SK-N-SH (cell line): ENCODE measurements at regions not wholly inside any gene's neighbourhood (a gene's known extent, or its start where the extent isn't known, plus 50 kb on each side); places are given as distances from the start of the nearest gene placed in this dataset.
A peak's percentile ranks its signal among the peaks of the same experiment; 100 is the strongest.

ENCODE experiments used
- CTCF ChIA-PET: fragments of 300-600, 350-600 bp; formaldehyde crosslinking; extraction: SDS; loops from one replicate; lab custom pipeline; 2021; lab: Yijun Ruan, JAX
- POLR2A ChIA-PET: fragments of 350-600 bp; sonication (Branson Sonifier 250); formaldehyde crosslinking; extraction: SDS; loops from one replicate; lab custom pipeline; 2020; ENCODE audit warnings: antibody characterized with exemption, inconsistent platforms; lab: Yijun Ruan, JAX
- DNase-seq: peaks from one replicate; pipeline ENCODE4 v3.0.0; 2012
- H2AFZ ChIP-seq: fragments of 200-600 bp; sonication (generic); 2 replicates; pipeline ENCODE4 v1.8.1; 2016; ENCODE audit warnings: antibody characterized with exemption, mild to moderate bottlenecking, low read depth
- H3F3A ChIP-seq: fragments of 200-600 bp; sonication (generic); replicated peaks from 2 replicates; pipeline ENCODE3; 2016; ENCODE audit warnings: antibody characterized with exemption, mild to moderate bottlenecking; ENCODE audit not compliant: insufficient read depth
- H3K27ac ChIP-seq, 2 experiments: fragments of 200-500 bp in 1 of 2; fragments of 200-600 bp in 1 of 2; sonication (Bioruptor generic) in 1 of 2; sonication (generic), shearing (Covaris generic) in 1 of 2; 2 replicates each; pipeline versions ENCODE4 v1.5.1 to v1.6.1; 2014 to 2016; ENCODE audit warnings: low read depth in 2 of 2, inconsistent platforms in 1 of 2, low read length in 1 of 2, mild to moderate bottlenecking in 1 of 2, mixed read lengths in 1 of 2
- H3K27me3 ChIP-seq: fragments of 200-600 bp; sonication (generic), shearing (Covaris generic); 2 replicates; pipeline ENCODE4 v1.6.1; 2016; ENCODE audit warnings: mixed run types; ENCODE audit not compliant: insufficient read depth
- H3K36me3 ChIP-seq, 2 experiments: fragments of 200-500 bp in 1 of 2; fragments of 200-600 bp in 1 of 2; sonication (Bioruptor generic) in 1 of 2; sonication (generic) in 1 of 2; replicated peaks in 1 of 2; 2 replicates each; pipeline versions ENCODE3 to v1.5.1; 2014 to 2016; ENCODE audit warnings: low read length in 1 of 2, mild to moderate bottlenecking in 1 of 2; ENCODE audit not compliant: insufficient read depth in 2 of 2, control insufficient read depth in 1 of 2
- H3K4me1 ChIP-seq, 2 experiments: fragments of 200-500 bp in 1 of 2; fragments of 200-600 bp in 1 of 2; sonication (Bioruptor generic) in 1 of 2; sonication (generic), shearing (Covaris generic) in 1 of 2; 2 replicates each; pipeline versions ENCODE4 v1.5.1 to v1.6.1; 2014 to 2016; ENCODE audit warnings: low read depth in 1 of 2, low read length in 1 of 2, mixed run types in 1 of 2; ENCODE audit not compliant: insufficient read depth in 2 of 2, control insufficient read depth in 1 of 2
- H3K4me2 ChIP-seq: fragments of 200-600 bp; sonication (generic), shearing (Covaris generic); 2 replicates; pipeline ENCODE4 v1.6.1; 2017; ENCODE audit warnings: mixed run types
- H3K4me3 ChIP-seq, 2 experiments: fragments of 200-500 bp in 1 of 2; fragments of 200-600 bp in 1 of 2; sonication (Bioruptor generic) in 1 of 2; sonication (generic), shearing (Covaris generic) in 1 of 2; 2 replicates each; pipeline versions ENCODE4 v1.5.1 to v1.8.1; 2014 to 2016; ENCODE audit warnings: low read depth in 2 of 2, inconsistent platforms in 1 of 2, low read length in 1 of 2, mild to moderate bottlenecking in 1 of 2, mixed read lengths in 1 of 2, moderate library complexity in 1 of 2
- H3K79me2 ChIP-seq: fragments of 200-600 bp; sonication (generic); 2 replicates; pipeline ENCODE4 v1.8.1; 2017; ENCODE audit warnings: mild to moderate bottlenecking; ENCODE audit not compliant: insufficient read depth
- H3K9ac ChIP-seq: fragments of 200-600 bp; sonication (generic); 2 replicates; pipeline ENCODE4 v1.6.1; 2017; ENCODE audit warnings: mixed run types
- H3K9me2 ChIP-seq: fragments of 200-600 bp; sonication (generic); 2 replicates; pipeline ENCODE4 v1.6.1; 2017; ENCODE audit warnings: mixed run types
- H3K9me3 ChIP-seq: fragments of 200-600 bp; sonication (generic); 2 replicates; pipeline ENCODE4 v1.6.1; 2017; ENCODE audit warnings: mixed run types, mild to moderate bottlenecking, moderate library complexity
- H4K20me1 ChIP-seq: fragments of 200-600 bp; sonication (generic); 2 replicates; pipeline ENCODE4 v1.6.1; 2017; ENCODE audit warnings: mild to moderate bottlenecking, mixed run types; ENCODE audit not compliant: insufficient read depth
- CHD2 ChIP-seq: fragments of 150-350 bp; IDR thresholded peaks from 2 replicates; pipeline ENCODE4 v1.6.1; 2018; ENCODE audit warnings: low read length; ENCODE audit not compliant: partially characterized antibody
- EP300 ChIP-seq, 2 experiments: IDR thresholded peaks; 2 replicates each; pipeline versions ENCODE4 v1.4.0 to v1.6.1; 2012; ENCODE audit warnings: borderline replicate concordance in 1 of 2, low read depth in 1 of 2, low read length in 1 of 2
- EZH2phosphoT487 ChIP-seq: fragments of 200-600 bp; sonication (generic); IDR thresholded peaks from 2 replicates; pipeline ENCODE4 v1.6.1; 2017; ENCODE audit warnings: low read depth, mixed run types, mild to moderate bottlenecking, antibody characterized with exemption, moderate library complexity, borderline replicate concordance
- FOSL2 ChIP-seq: IDR thresholded peaks from 2 replicates; pipeline ENCODE4 v1.4.0; 2012; ENCODE audit warnings: low read depth, mild to moderate bottlenecking, moderate library complexity, borderline replicate concordance
- FOXM1 ChIP-seq: IDR thresholded peaks from 2 replicates; pipeline ENCODE4 v1.4.0; 2012; ENCODE audit warnings: low read depth, mild to moderate bottlenecking
- GATA2 ChIP-seq: sonication (generic); formaldehyde crosslinking; IDR thresholded peaks from 2 replicates; pipeline ENCODE4 v1.5.0; 2020; ENCODE audit warnings: mild to moderate bottlenecking, missing genetic modification reagents
- JUND ChIP-seq: IDR thresholded peaks from 2 replicates; pipeline ENCODE4 v1.4.0; 2012
- MEF2A ChIP-seq: IDR thresholded peaks from 2 replicates; pipeline ENCODE4 v1.4.0; 2012; ENCODE audit warnings: low read depth, borderline replicate concordance
- MXI1 ChIP-seq: IDR thresholded peaks from 2 replicates; pipeline ENCODE4 v1.6.1; 2012; ENCODE audit warnings: mild to moderate bottlenecking, low read depth, low read length, improper control_type of control experiment
- NFIC ChIP-seq: IDR thresholded peaks from 2 replicates; pipeline ENCODE4 v1.4.0; 2012; ENCODE audit warnings: borderline replicate concordance
- POLR2AphosphoS5 ChIP-seq: IDR thresholded peaks from 2 replicates; pipeline ENCODE4 v1.6.1; 2012; ENCODE audit warnings: low read depth, low read length
- RAD21 ChIP-seq: IDR thresholded peaks from 2 replicates; pipeline ENCODE4 v1.6.1; 2012; ENCODE audit warnings: mild to moderate bottlenecking, low read length
- RXRA ChIP-seq: IDR thresholded peaks from 2 replicates; pipeline ENCODE4 v1.4.0; 2012; ENCODE audit warnings: low read depth, mild to moderate bottlenecking, borderline replicate concordance
- SMC3 ChIP-seq: IDR thresholded peaks from 2 replicates; pipeline ENCODE4 v1.6.1; 2012; ENCODE audit warnings: low read depth, low read length, improper control_type of control experiment
- TCF12 ChIP-seq: IDR thresholded peaks from 2 replicates; pipeline ENCODE4 v1.4.0; 2012
- TEAD4 ChIP-seq: IDR thresholded peaks from 2 replicates; pipeline ENCODE4 v1.4.0; 2012; ENCODE audit warnings: mild to moderate bottlenecking, borderline replicate concordance; ENCODE audit not compliant: insufficient read depth
- WGBS: methylation state at CpG from one replicate; pipeline ENCODE4 v1.1.6; 2017; ENCODE audit warnings: low lambda C conversion rate; 5-methylcytosine and 5-hydroxymethylcytosine counted together
- TF ChIP-seq, protein P1 (sequence below): fragments of 200-600 bp; sonication (generic); IDR thresholded peaks from 2 replicates; pipeline ENCODE4 v1.6.1; 2017; ENCODE audit warnings: antibody characterized with exemption, mild to moderate bottlenecking, moderate library complexity
- TF ChIP-seq, protein P2 (sequence below): IDR thresholded peaks from 2 replicates; pipeline ENCODE4 v1.4.0; 2012; ENCODE audit warnings: low read depth
- TF ChIP-seq, protein P3 (sequence below): IDR thresholded peaks from 2 replicates; pipeline ENCODE4 v1.4.0; 2012; ENCODE audit warnings: low read depth, borderline replicate concordance
- TF ChIP-seq, protein P4 (sequence below): IDR thresholded peaks from 2 replicates; pipeline ENCODE4; 2012
- TF ChIP-seq, protein P5 (sequence below): IDR thresholded peaks from 2 replicates; pipeline ENCODE4 v1.4.0; 2012; ENCODE audit warnings: low read depth, borderline replicate concordance

DNA sequence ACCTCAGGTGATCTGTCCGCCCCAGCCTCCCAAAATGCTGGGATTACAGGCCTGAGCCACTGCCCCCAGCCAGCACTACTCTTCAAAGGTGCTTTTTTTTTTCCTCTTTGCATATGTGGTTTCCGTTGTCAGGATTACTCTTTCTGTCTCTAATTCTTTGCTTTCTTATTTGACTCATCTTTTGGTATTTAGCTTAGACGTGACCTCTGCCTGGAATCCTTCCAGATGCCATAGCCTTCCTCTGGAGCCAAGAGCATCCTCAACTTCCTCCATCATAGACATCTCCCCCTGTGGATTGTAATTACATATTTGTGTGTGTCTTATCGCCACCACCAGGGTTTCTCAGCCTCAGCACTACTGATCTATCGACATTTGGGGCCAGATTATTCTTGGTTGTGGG, 84.4 kb upstream of the XYLT1 start:
- H3K36me3 ChIP-seq, result no peaks in the 10 kb centered on the region
- no peaks in the 10 kb centered on the region for H3K27me3 ChIP-seq
- WGBS, result 9% methylated on average over 5 of the region's 5 CpGs
- H3F3A ChIP-seq, result peaks cover 12% of the 10 kb centered on the region
- H3K27ac ChIP-seq, result peak overlapping the region in 1 of 2 experiments; percentile 89; a peak in 2 of 4 replicates
- H3K79me2 ChIP-seq, result no peaks in the 10 kb centered on the region
- H3K9ac ChIP-seq, result 0 out of 2 replicates have a peak overlapping the region, but pooled peaks have one; percentile 30
- no peaks in the 10 kb centered on the region for H3K9me3 ChIP-seq
- CTCF ChIA-PET, result interaction anchor here (1.5 to 3.0 kb wide), 2 partner anchors 12 to 23 kb away, joined by 4 to 16 read pairs; no protein-coding TSS in a partner anchor
- no peak for DNase-seq
- POLR2A ChIA-PET, result no interaction called here
- 0 out of 2 replicates have a peak overlapping the region, but pooled peaks have one; percentile 8 for H2AFZ ChIP-seq
- no peaks in the 10 kb centered on the region for H3K9me2 ChIP-seq
- H3K4me1 ChIP-seq, result peaks cover 8 to 17% of the 10 kb centered on the region in 2 experiments; a peak in 3 of 4 replicates
- TF ChIP-seq RAD21 (no peak), FOSL2 (peak; percentile 89), RXRA (peak; percentile 95), MEF2A (0 out of 2 replicates have a peak, but pooled peaks have one; percentile 8), FOXM1 (0 out of 2 replicates have a peak, but pooled peaks have one; percentile 49), POLR2AphosphoS5 (peak; percentile 32; the same call in 1 of the 2 replicates), CHD2 (no peak), EP300 (IDR thresholded peaks at IDR 0.05; ENCODE audit: borderline replicate concordance in 1 of 2, low read depth in 1 of 2, low read length in 1 of 2) (peak in 1 of 2 experiments; percentile 92; a peak in 2 of 4 replicates), TCF12 (peak; percentile 90), NFIC (peak; percentile 94), JUND (peak; percentile 88), SMC3 (no peak), MXI1 (no peak), GATA2 (no peak), EZH2phosphoT487 (no peak), TEAD4 (peak; percentile 75; the same call in 1 of the 2 replicates)
- TF ChIP-seq, protein P1, sequence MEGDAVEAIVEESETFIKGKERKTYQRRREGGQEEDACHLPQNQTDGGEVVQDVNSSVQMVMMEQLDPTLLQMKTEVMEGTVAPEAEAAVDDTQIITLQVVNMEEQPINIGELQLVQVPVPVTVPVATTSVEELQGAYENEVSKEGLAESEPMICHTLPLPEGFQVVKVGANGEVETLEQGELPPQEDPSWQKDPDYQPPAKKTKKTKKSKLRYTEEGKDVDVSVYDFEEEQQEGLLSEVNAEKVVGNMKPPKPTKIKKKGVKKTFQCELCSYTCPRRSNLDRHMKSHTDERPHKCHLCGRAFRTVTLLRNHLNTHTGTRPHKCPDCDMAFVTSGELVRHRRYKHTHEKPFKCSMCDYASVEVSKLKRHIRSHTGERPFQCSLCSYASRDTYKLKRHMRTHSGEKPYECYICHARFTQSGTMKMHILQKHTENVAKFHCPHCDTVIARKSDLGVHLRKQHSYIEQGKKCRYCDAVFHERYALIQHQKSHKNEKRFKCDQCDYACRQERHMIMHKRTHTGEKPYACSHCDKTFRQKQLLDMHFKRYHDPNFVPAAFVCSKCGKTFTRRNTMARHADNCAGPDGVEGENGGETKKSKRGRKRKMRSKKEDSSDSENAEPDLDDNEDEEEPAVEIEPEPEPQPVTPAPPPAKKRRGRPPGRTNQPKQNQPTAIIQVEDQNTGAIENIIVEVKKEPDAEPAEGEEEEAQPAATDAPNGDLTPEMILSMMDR, result peak; percentile 45
- TF ChIP-seq, protein P2, sequence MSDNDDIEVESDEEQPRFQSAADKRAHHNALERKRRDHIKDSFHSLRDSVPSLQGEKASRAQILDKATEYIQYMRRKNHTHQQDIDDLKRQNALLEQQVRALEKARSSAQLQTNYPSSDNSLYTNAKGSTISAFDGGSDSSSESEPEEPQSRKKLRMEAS, result peak; percentile 48; the same call in 1 of the 2 replicates
- TF ChIP-seq, protein P3, sequence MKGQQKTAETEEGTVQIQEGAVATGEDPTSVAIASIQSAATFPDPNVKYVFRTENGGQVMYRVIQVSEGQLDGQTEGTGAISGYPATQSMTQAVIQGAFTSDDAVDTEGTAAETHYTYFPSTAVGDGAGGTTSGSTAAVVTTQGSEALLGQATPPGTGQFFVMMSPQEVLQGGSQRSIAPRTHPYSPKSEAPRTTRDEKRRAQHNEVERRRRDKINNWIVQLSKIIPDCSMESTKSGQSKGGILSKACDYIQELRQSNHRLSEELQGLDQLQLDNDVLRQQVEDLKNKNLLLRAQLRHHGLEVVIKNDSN, result no peak
- TF ChIP-seq, protein P4, sequence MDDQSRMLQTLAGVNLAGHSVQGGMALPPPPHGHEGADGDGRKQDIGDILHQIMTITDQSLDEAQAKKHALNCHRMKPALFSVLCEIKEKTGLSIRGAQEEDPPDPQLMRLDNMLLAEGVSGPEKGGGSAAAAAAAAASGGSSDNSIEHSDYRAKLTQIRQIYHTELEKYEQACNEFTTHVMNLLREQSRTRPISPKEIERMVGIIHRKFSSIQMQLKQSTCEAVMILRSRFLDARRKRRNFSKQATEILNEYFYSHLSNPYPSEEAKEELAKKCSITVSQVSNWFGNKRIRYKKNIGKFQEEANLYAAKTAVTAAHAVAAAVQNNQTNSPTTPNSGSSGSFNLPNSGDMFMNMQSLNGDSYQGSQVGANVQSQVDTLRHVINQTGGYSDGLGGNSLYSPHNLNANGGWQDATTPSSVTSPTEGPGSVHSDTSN, result peak; percentile 91
- TF ChIP-seq, protein P5, sequence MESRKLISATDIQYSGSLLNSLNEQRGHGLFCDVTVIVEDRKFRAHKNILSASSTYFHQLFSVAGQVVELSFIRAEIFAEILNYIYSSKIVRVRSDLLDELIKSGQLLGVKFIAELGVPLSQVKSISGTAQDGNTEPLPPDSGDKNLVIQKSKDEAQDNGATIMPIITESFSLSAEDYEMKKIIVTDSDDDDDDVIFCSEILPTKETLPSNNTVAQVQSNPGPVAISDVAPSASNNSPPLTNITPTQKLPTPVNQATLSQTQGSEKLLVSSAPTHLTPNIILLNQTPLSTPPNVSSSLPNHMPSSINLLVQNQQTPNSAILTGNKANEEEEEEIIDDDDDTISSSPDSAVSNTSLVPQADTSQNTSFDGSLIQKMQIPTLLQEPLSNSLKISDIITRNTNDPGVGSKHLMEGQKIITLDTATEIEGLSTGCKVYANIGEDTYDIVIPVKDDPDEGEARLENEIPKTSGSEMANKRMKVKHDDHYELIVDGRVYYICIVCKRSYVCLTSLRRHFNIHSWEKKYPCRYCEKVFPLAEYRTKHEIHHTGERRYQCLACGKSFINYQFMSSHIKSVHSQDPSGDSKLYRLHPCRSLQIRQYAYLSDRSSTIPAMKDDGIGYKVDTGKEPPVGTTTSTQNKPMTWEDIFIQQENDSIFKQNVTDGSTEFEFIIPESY, result no peak
- H4K20me1 ChIP-seq, result no peaks in the 10 kb centered on the region
- no peak overlapping the region for H3K4me3 ChIP-seq
- peak overlapping the region; percentile 39; the same call in 1 of the 2 replicates for H3K4me2 ChIP-seq
